Panc1 (cell line): ENCODE measurements at regions not wholly inside any gene's neighbourhood (a gene's known extent, or its start where the extent isn't known, plus 50 kb on each side); places are given as distances from the start of the nearest gene placed in this dataset.

Source experiments
- ATAC-seq: fragments of 200-7000 bp; cut with Tn5 transposase; 2 replicates; pipeline ENCODE4 v1.9.1; 2020; ENCODE audit warnings: mild to moderate bottlenecking, moderate library complexity
- BruUV-seq: library from RNA; stranded (reverse); fragments of 400-500 nt; replicated peaks from 2 replicates; lab custom pipeline; 2021; lab: Mats Ljungman, UMichigan
- CTCF ChIA-PET: fragments of 300-600 bp; sonication (Branson Sonifier 250); formaldehyde crosslinking; loops from one replicate; lab custom pipeline; 2022; ENCODE audit warnings: antibody characterized with exemption; lab: Charles Lee
- POLR2A ChIA-PET: fragments of 300-600 bp; sonication (Branson Sonifier 250); formaldehyde crosslinking; loops from one replicate; lab custom pipeline; 2022; ENCODE audit warnings: antibody characterized with exemption; lab: Charles Lee
- DNase-seq: peaks from one replicate; pipeline ENCODE4 v3.0.0-alpha.2; 2010; ENCODE audit warnings: low read depth, low spot score
- H3K27ac ChIP-seq: 2 replicates; pipeline ENCODE4 v1.5.1; 2011; ENCODE audit warnings: mild to moderate bottlenecking, low read length, inconsistent platforms
- H3K27me3 ChIP-seq: fragments of 200-500 bp; sonication (Bioruptor generic); 2 replicates; pipeline ENCODE4 v1.6.0; 2014; ENCODE audit warnings: low read length, inconsistent platforms; ENCODE audit not compliant: control insufficient read depth, insufficient read depth
- H3K36me3 ChIP-seq: fragments of 200-500 bp; sonication (Bioruptor generic); 2 replicates; pipeline ENCODE4 v1.5.1; 2014; ENCODE audit warnings: inconsistent platforms, mild to moderate bottlenecking, low read length, moderate library complexity; ENCODE audit not compliant: control insufficient read depth, insufficient read depth
- H3K4me1 ChIP-seq: 2 replicates; pipeline ENCODE4 v1.5.1; 2011; ENCODE audit warnings: inconsistent platforms, mild to moderate bottlenecking, low read length, moderate library complexity; ENCODE audit not compliant: control insufficient read depth, insufficient read depth
- H3K4me3 ChIP-seq, 2 experiments: 2 replicates each; pipeline ENCODE4 v1.5.1; 2011 to 2012; ENCODE audit warnings: low read depth in 2 of 2, low read length in 2 of 2, mild to moderate bottlenecking in 2 of 2, inconsistent platforms in 1 of 2, moderate library complexity in 1 of 2
- H3K9me3 ChIP-seq: fragments of 200-500 bp; sonication (Bioruptor generic); 2 replicates; pipeline ENCODE4 v1.5.1; 2014; ENCODE audit warnings: low read depth, mild to moderate bottlenecking, inconsistent platforms, low read length, moderate library complexity; ENCODE audit not compliant: control insufficient read depth, insufficient read depth
- POLR2AphosphoS5 ChIP-seq: IDR thresholded peaks from 2 replicates; pipeline ENCODE4 v1.6.1; 2012; ENCODE audit warnings: mild to moderate bottlenecking, low read depth, low read length, moderate library complexity
- SIN3A ChIP-seq: IDR thresholded peaks from 2 replicates; pipeline ENCODE4 v1.6.1; 2012; ENCODE audit warnings: low read depth, mild to moderate bottlenecking, low read length, moderate library complexity, borderline replicate concordance; ENCODE audit not compliant: insufficient read depth
- TCF7L2 ChIP-seq: IDR thresholded peaks from 2 replicates; pipeline ENCODE4 v1.6.1; 2011; ENCODE audit warnings: mild to moderate bottlenecking, low read depth, low read length, inconsistent platforms
- in situ Hi-C: cut with HindIII; loops from 2 replicates; pipeline ENCODE4 v1.10.0; 2016; ENCODE audit warnings: low sequenced_read_pairs, low pct_unique_long_range_greater_than_20kb
- intact Hi-C: fragments of 100-400 bp; cut with micrococcal nuclease; formaldehyde crosslinking; loops from one replicate; pipeline ENCODE4 v1.10.0; 2022; ENCODE audit not compliant: unreplicated experiment
- TF ChIP-seq, protein P1 (sequence below), 2 experiments: IDR thresholded peaks; 2 replicates each; pipeline ENCODE4 v1.6.1; 2011 to 2012; ENCODE audit warnings: low read depth in 2 of 2, control low read depth in 1 of 2, low read length in 1 of 2, mild to moderate bottlenecking in 1 of 2, moderate library complexity in 1 of 2; ENCODE audit not compliant: insufficient read depth in 1 of 2
- TF ChIP-seq, protein P2 (sequence below): fragments of 450-650 bp; IDR thresholded peaks from 2 replicates; pipeline ENCODE4 v1.5.1; 2017; ENCODE audit warnings: mild to moderate bottlenecking

DNA sequence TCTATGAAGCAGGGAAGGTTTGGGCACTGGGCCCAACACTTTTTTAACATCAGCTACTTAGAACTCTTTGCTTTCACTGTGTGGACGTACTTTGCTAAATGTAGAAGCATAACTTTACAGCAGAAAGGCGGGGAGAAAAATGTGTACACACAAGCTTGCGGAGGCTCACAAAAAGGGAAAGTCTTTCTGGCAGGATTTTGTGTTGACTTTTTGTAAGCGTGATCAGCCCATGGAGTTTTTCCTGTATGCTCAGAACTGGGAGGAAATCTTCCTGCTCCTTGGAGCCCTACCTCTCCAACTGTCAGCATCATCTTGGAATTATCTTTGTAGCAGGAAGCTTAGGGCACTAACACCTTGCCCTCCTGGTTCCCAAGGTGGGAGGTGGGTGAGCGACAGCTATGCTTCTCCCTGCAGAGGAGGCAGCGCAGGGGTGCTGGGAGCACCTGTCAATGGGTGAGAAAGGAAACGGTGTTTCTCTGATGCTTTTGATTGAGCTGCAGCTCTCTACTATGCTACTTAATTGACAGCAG is 321.9 kb downstream of the GADD45G start:
- no peaks in the 10 kb centered on the region for H3K27me3 ChIP-seq
- no peaks in the 10 kb centered on the region for H3K4me1 ChIP-seq
- CTCF ChIA-PET = no interaction called here
- no peak overlapping the region for H3K4me3 ChIP-seq
- in situ Hi-C loops (no loop called here), intact Hi-C loops (loop anchor here (10.0 kb wide), 1 partner anchor 322 kb away; the partner anchor contains the start of gene GADD45G)
- H3K36me3 ChIP-seq = no peaks in the 10 kb centered on the region
- DNase-seq (no peak), ATAC-seq (no peak)
- BruUV-seq = no TSS peak
- no peaks in the 10 kb centered on the region for H3K9me3 ChIP-seq
- TF ChIP-seq SIN3A = no peak
- TF ChIP-seq, protein P1, sequence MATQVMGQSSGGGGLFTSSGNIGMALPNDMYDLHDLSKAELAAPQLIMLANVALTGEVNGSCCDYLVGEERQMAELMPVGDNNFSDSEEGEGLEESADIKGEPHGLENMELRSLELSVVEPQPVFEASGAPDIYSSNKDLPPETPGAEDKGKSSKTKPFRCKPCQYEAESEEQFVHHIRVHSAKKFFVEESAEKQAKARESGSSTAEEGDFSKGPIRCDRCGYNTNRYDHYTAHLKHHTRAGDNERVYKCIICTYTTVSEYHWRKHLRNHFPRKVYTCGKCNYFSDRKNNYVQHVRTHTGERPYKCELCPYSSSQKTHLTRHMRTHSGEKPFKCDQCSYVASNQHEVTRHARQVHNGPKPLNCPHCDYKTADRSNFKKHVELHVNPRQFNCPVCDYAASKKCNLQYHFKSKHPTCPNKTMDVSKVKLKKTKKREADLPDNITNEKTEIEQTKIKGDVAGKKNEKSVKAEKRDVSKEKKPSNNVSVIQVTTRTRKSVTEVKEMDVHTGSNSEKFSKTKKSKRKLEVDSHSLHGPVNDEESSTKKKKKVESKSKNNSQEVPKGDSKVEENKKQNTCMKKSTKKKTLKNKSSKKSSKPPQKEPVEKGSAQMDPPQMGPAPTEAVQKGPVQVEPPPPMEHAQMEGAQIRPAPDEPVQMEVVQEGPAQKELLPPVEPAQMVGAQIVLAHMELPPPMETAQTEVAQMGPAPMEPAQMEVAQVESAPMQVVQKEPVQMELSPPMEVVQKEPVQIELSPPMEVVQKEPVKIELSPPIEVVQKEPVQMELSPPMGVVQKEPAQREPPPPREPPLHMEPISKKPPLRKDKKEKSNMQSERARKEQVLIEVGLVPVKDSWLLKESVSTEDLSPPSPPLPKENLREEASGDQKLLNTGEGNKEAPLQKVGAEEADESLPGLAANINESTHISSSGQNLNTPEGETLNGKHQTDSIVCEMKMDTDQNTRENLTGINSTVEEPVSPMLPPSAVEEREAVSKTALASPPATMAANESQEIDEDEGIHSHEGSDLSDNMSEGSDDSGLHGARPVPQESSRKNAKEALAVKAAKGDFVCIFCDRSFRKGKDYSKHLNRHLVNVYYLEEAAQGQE (IDR thresholded peaks at IDR 0.05; ENCODE audit: insufficient read depth in 1 of 2, low read depth in 2 of 2, low read length in 1 of 2) = no peak
- no peak for TF ChIP-seq POLR2AphosphoS5
- TF ChIP-seq TCF7L2 = no peak
- TF ChIP-seq, protein P2, sequence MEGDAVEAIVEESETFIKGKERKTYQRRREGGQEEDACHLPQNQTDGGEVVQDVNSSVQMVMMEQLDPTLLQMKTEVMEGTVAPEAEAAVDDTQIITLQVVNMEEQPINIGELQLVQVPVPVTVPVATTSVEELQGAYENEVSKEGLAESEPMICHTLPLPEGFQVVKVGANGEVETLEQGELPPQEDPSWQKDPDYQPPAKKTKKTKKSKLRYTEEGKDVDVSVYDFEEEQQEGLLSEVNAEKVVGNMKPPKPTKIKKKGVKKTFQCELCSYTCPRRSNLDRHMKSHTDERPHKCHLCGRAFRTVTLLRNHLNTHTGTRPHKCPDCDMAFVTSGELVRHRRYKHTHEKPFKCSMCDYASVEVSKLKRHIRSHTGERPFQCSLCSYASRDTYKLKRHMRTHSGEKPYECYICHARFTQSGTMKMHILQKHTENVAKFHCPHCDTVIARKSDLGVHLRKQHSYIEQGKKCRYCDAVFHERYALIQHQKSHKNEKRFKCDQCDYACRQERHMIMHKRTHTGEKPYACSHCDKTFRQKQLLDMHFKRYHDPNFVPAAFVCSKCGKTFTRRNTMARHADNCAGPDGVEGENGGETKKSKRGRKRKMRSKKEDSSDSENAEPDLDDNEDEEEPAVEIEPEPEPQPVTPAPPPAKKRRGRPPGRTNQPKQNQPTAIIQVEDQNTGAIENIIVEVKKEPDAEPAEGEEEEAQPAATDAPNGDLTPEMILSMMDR = no peak
- no peak overlapping the region for H3K27ac ChIP-seq
- POLR2A ChIA-PET = no interaction called here

DNA sequence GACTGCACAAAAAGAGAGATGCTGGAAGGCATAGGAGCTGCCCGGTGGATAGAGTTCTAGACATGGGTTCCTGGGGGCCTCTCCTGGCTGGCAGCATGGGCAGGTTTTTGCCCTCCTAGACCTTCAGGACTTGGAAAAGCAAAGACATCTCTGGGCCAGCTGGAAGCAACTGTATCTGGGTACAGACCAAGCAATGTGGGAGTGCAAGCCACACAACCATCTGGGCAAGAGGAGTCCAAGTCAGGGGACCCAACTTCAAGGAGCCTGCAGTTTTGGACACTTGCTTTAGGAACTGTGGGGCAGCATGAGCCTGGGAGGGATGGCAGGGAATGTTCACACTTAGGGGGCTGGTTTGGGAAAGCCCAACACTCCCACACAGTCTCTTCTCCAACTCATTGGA is 323.3 kb downstream of the GADD45G start:
- Histone ChIP-seq H3K9me3 (no peaks in the 10 kb centered on the region), H3K36me3 (no peaks in the 10 kb centered on the region), H3K27ac (no peak overlapping the region), H3K4me1 (no peaks in the 10 kb centered on the region), H3K4me3 (no peak overlapping the region), H3K27me3 (no peaks in the 10 kb centered on the region)
- in situ Hi-C loops = no loop called here
- TF ChIP-seq SIN3A = no peak
- TF ChIP-seq POLR2AphosphoS5 = no peak
- TF ChIP-seq, protein P2 = no peak
- no peak for TF ChIP-seq TCF7L2
- TF ChIP-seq, protein P1 (IDR thresholded peaks at IDR 0.05; ENCODE audit: insufficient read depth in 1 of 2, low read depth in 2 of 2, low read length in 1 of 2) = no peak
- BruUV-seq = no TSS peak
- ATAC-seq = no peak
- POLR2A ChIA-PET = no interaction called here
- no peak for DNase-seq
- intact Hi-C loops = loop anchor here (10.0 kb wide), 1 partner anchor 323 kb away; the partner anchor contains the start of gene GADD45G
- CTCF ChIA-PET = no interaction called here
